ENCODE measurements at regions not wholly inside any gene's neighbourhood (a gene's known extent, or its start where the extent isn't known, plus 50 kb on each side); places are given as distances from the start of the nearest gene placed in this dataset.

DNA sequence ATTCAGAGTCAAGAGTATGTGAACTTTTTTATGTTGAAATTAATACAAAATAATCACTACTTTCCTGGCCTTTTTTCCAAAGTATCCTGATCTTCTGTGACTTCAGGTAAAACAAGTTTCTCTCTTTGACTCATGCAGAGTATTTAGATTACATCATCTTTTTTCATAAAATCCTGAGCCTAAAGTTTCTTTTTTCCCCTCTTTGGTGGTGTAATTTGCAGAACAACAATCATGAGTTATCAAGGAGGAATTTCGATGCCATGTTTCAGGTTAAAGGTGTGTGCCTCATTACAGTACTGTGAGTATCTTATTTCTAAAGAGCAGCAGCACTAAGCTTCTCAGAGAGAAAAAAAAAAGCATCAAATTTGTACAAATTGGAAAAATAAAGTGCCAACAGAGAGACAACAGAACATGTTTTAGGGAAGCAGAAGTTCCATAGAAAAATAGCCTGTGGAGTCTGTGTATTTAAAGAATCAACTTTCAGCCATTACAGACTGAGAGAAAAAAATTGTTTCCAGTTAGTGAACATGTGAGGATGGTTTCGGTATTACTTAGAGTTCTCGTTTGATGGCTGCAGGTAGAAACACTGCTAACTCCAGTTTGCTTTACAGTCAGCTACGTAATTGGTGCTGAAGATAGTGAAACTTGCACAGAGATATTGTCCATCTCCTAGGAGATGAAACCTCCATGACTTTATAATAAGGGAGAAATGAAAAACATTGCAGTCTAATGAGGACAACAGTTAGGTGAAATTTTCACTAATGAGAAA lies 78.1 kb upstream of the PCDH9 start:
- no peak for DNase-seq

DNA sequence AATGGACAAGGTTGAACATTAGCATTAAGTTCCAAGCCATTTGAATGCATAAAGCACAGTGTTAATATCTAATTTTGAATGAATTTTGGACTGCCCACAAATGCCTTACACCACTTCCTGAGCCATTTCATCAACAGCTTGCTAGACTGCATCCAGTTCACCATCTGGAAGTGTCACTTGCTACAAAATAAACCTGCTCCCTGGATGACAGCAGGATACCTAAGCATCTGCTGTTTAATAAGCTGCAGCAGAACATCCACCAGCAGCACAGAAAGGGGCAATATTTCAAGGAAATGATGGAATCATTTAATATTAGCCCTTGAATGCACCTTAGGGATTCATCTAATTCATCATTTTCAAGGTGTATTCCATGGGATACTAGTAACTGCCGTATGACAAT lies 76.6 kb upstream of the PCDH9 start:
- DNase-seq, result no peak

DNA sequence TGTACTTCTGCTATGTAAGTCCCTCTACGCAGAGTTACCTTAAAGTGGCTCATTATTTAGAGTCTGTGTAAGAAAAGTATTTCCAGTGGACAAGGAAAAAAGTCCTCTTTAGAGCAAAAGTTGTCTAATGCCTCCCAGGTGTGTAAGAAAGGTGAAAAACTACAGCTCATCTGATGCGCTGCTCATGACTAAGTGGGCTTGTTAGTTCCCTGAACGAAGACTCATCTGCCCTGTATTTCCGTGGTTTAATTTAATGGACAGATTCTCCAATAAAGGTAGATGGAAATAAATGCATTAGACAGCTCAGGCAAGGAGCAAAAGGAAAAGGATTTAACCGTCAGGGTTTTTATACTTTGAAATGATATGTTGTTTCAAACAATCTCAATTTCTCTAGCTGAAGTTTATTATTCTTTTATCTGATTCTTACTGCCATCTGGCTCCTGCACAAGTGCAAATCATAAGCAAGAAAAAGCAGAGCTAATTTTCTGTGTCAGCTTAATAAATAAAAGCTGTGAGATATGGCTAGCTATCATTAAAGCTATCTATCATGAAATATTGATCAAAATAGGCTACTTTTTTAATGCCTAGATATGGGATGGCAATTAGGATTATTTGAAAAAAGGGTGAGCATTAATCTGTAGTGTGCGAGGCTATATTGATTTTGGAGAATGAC lies 73.7 kb upstream of the PCDH9 start:
- DNase-seq, result no peak

DNA sequence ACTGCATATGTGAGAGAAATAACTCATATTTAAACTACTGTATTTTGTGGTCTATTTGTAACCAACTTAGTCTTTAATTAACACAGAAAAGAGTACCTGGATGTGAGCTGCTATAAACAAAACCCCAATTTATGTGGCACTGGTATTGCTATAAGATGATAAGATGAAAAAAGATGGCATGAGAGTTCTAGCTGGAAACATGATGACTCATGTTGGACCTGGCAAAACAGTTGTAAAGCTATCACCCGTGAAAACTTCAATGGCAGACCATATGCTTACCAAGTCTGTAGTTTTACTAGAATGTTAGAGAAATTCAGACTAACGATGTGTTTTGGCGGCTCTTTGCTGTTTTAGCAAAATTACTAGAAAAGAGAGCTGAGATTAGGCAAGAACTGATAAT lies 69.6 kb upstream of the PCDH9 start:
- no peak for DNase-seq

DNA sequence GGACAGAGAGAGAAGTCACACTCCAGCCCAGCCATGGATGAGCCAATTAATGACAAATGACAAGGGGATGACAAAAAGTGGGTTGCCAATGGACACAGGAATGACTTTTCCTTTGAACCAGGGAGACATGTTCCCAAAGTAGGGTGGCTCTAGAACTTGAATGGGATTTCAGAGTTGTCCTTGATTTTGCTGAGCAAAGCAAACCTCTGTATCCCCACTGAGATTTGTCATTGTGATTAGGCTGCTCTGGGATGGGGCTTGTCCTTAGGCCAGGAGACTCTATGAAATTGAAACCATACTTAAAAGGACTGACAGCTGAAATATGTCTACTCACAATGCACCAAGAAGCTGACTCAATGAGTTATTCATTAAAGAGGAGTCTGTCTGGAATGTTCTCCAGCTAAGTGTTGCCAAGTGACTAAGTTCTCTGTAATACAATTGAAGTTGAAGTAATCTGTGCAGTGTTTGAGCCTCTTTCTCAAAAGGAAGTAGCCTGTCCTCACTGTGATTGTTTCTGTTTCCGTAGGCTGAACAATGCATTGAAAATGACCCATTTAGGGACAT lies 69.0 kb upstream of the PCDH9 start:
- DNase-seq, result no peak

DNA sequence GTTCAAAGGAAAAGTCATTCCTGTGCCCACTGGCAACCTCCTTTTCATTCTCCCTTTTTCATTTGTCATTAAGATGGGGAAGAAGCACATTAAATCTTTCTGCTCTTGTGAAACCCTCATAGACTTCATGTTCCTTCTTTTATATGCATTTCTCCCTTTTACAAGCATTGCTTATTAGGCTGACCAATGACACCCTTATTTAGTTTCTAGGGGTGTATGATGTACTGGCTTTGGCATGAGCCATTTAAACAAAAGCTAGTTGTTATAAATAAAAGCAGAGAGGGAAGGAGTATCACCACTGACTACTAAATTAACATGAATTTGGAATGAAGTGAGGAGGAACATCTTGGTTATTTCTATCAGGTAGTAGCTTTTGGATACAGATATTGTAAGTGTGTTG lies 68.2 kb upstream of the PCDH9 start:
- no peak for DNase-seq

DNA sequence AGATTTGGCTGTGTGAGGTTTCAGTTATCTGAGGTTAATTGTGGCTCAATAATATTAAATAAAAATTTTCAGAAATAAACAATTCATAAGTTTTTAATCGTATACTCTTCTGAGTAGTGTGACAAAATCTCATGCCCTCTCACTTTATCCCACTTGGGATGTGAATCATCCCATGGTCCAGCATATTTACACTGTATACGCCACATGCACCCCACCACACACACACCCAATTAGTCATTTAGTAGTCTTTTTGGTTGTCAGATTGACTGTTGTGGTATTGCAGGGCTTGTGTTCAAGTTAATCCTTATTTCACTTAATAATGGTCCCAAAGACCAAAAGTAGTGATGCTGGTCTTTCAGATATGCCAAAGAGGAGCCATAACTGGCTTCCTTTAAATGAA lies 66.4 kb upstream of the PCDH9 start:
- no peak for DNase-seq

DNA sequence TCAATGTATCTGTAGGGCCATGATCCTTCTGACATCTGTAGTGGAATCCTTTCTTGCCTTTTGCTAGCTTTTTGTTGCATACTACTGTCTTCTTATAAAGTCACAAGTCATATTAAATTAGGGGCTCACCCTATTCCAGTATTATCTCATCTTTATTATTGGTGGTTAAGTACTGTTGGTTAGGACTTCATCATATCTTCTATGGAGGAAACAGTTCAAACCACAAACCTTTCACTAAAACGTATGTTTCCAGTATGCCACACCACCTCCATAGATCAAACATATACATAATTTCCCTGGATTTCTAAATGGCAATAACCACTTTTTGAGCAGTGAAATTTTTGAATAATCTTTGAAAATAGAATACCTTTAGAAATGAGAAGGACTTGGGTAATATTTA lies 62.8 kb upstream of the PCDH9 start:
- no peak for DNase-seq

DNA sequence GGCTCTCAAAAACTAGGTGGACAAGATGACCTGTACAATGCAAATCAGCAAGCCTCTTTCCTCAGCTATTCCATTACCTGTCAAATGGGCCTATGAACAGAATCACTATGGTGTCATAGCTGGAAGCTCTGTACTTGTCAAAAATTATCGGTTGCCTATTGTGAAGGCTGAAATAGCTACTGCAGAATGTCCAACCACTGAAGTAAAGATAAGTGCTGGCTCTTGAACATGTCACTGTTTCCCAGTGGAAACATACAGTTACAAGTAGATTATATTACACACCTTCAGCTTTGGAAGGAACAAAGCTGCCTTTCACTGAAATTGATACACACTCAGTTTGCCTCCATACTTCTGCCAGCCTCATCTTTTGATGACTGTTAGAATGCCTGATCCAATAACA lies 55.5 kb upstream of the PCDH9 start:
- DNase-seq, result no peak

DNA sequence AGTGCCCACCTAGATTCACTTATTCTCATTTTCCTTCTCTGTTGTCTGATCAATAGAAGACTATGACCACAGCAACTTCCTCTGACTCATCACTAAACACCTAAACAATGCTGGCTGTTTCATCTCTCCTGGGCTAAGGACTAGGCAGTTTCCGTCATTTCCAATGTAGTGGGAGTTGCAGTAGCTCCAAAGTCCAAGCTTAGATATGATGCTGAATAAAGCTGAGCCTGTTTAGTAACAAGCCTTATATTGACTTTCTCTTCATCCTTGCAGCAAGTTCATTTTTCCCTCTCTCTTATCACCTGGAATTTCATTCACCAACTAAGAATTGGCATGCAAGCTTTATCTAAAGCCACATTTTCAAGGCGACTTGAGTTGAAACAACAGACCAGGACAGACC lies 53.5 kb upstream of the PCDH9 start:
- DNase-seq, result no peak

DNA sequence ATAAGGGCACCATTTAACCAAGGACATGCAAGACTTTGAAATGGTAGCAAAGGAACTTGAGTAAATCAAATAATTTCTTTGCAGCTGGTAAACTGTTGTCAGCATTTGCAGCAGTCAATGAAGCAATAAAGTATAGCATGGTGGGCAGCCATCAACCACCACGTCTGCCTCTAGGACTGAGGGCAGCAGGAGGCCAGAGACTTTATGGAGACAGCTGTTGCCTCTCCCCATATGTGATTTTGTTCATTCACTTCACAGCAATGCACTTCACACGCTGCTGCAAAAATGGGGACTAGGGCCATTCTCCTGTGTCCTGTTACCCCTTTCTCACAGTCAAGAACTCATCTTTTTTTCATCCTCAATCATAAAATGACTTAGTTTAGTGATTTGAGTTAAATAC lies 51.3 kb upstream of the PCDH9 start:
- DNase-seq, result no peak
